ENCODE measurements at regions not wholly inside any gene's neighbourhood (a gene's known extent, or its start where the extent isn't known, plus 50 kb on each side); places are given as distances from the start of the nearest gene placed in this dataset.

- TF ChIP-seq CTCF (conservative IDR thresholded peaks at IDR 0.05; ENCODE audit: low read length) = peak; percentile 30
- H3K4me3 ChIP-seq (ENCODE audit: low read length) = no peak overlapping the region
Observed at GRCh38 chr5:103464835-103465484, 97.6 kb downstream of the NUDT12 start.

GRCh38 chr5:103463261-103463660 is 99.3 kb downstream of the NUDT12 start:
- no peak for DNase-seq (ENCODE audit: low read depth)
- no peak overlapping the region for H3K4me3 ChIP-seq (ENCODE audit: low read length)
- no peak for TF ChIP-seq CTCF (conservative IDR thresholded peaks at IDR 0.05; ENCODE audit: low read length)

More at GRCh38 chr5:103464835-103465484, 97.6 kb downstream of the NUDT12 start:
- DNase-seq (ENCODE audit: low read depth) = no peak

DNA sequence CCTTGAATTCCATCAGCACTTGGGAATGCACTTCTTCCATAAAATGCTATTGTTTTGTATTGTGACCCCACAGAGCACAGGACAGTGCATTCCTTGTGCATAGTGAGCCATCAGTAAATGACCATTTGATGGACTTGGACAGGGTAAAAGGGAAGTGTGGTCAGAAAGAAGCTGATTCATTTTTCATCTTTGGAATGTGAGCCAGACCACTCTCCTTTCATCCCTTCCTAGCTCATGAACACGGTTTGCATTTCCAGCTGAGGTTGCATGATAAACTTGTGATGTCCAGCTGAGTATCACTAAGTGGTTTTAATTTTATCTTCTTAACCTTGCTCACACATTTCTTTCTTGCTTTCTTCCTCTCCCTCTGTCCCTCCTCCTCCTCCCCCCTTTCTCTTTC is 101.3 kb downstream of the NUDT12 start:
- TF ChIP-seq CTCF (conservative IDR thresholded peaks at IDR 0.05; ENCODE audit: low read length) = no peak
- H3K4me3 ChIP-seq (ENCODE audit: low read length) = no peak overlapping the region
- peak; percentile 90 for DNase-seq (ENCODE audit: low read depth)

GRCh38 chr5:103458497-103459040 is 104.0 kb downstream of the NUDT12 start:
- DNase-seq (ENCODE audit: low read depth) = no peak
- no peak for TF ChIP-seq CTCF (conservative IDR thresholded peaks at IDR 0.05; ENCODE audit: low read length)
- H3K4me3 ChIP-seq (ENCODE audit: low read length) = no peak overlapping the region

DNA sequence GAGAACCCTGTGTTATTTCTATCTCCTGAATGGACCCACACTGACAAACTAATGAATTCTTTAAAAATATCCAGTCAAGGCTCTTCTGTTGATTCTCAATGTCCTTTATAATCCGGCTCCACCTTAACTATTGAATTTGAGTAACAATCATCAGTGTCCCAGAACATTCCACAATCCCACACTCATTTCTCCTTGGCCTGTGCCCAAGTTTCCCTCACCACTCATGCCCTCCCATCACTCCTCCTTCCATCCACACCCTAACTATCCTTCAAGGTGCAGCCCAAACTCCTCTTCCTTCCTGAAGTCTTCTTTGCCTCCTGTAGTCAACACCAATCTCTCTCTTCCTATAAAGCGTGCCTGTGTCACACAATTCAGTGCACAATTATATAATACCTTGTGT is 106.1 kb downstream of the NUDT12 start:
- TF ChIP-seq CTCF (conservative IDR thresholded peaks at IDR 0.05; ENCODE audit: low read length) = no peak
- DNase-seq (ENCODE audit: low read depth) = no peak
- H3K4me3 ChIP-seq (ENCODE audit: low read length) = no peak overlapping the region

- TF ChIP-seq CTCF (conservative IDR thresholded peaks at IDR 0.05; ENCODE audit: low read length) = no peak
- H3K4me3 ChIP-seq (ENCODE audit: low read length) = no peak overlapping the region
- DNase-seq (ENCODE audit: low read depth) = no peak
Observed at GRCh38 chr5:103455796-103456195, 106.8 kb downstream of the NUDT12 start.

GRCh38 chr5:103454770-103455169 is 107.8 kb downstream of the NUDT12 start:
- no peak for TF ChIP-seq CTCF (conservative IDR thresholded peaks at IDR 0.05; ENCODE audit: low read length)
- no peak overlapping the region for H3K4me3 ChIP-seq (ENCODE audit: low read length)
- no peak for DNase-seq (ENCODE audit: low read depth)
